KG1 (cell line): ENCODE measurements at regions not wholly inside any gene's neighbourhood (a gene's known extent, or its start where the extent isn't known, plus 50 kb on each side); places are given as distances from the start of the nearest gene placed in this dataset.
A peak's percentile ranks its signal among the peaks of the same experiment; 100 is the strongest.
"Not testable (repeated sequence)": the region's sequence is repeated elsewhere in the genome, so short reads cannot be mapped to it uniquely, and the experiment has no call there.

Experiments used
- DNase-seq: peaks from one replicate; lab custom pipeline; 2025; lab: John Stamatoyannopoulos, UW

DNA sequence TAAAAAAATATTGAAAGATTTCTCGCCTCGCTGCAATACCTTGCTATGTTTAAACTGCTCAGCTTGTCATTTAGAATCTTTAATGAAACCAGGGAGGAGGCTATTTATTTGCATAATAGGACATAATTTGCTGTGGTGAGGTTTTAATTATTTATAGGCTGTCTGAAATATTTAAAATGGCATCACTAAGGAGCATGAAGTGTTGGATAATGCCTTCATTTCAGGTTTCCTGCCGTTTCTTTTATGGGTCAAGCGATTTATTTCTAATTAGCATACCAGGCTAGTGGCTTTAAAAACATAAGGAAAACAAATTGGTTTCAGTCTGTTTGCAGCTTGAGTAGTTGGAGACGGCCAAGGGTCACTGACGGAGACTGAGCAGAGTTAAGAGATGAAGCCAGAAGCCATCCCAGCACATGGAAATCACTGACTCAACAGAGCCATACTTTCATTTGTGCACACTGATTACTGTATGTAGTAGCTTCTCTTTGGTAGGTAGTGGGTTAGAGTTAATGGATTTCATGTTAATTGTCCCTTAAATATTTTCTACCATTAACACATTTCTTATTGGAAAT lies 1962.4 kb upstream of the TENM3 start:
- DNase-seq: no peak

DNA sequence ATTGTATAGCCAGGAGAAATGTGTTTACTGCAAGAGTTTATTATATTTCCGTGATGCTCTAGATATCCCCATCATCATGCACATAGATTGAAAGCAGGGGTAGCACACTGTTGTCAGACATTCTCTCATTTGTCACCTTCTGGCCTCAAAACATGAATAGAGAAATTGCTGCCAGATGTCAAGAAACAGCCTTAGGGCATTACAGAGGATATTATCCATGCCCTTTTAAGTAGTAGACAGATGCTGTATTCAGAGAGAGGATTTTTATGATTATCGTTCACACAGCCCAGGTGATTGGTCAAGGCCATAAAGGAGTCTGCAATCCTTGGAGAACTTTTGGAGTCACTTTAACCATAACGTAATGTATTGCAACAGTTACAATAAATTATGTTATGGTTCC lies 1961.5 kb upstream of the TENM3 start:
- DNase-seq: no peak

GRCh38 chr4:180284267-180284666 lies 1958.9 kb upstream of the TENM3 start:
- DNase-seq: no peak

GRCh38 chr4:180285796-180286195 lies 1957.4 kb upstream of the TENM3 start:
- DNase-seq: no peak

DNA sequence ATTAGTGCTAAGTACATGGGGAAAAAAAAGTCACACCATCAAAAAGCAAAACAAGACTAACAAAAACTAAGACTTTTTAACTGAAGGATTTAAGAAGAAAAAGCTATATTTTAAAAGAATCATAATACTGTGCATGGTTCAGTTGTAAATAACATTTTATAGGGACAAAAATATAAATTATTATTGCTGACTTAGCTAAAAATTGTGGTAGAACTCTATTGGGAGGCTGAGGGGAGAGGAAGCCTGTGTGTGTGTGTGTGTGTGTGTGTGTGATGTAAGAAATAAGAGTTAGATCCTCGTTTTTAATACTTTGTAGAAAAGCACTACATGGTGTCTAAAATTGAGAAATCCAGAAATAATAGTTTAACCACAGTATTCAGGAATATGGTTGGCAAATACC lies 1950.9 kb upstream of the TENM3 start:
- DNase-seq: no peak

- no peak for DNase-seq
These were observed 1947.1 kb upstream of the TENM3 start for GRCh38 chr4:180296036-180296599.

- DNase-seq: no peak
These were observed 1938.9 kb upstream of the TENM3 start for GRCh38 chr4:180304321-180304720.

DNA sequence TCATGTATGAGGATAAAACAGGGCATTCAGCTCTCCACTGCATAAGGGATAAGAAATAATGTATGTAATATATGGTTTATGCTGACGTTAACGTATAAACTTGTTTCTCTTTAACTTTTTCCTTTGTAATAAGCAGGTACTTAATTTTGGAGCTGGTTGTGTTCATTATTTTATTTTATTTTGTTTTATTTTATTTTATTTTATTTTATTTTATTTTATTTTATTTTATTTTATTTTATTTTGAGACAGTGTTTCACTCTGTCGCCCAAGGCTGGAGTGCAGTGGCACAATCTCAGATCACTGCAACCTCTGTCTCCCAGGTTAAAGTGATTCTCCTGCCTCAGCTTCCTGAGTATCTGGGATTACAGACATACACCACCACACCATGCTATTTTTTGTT lies 1932.6 kb upstream of the TENM3 start:
- no peak for DNase-seq

DNA sequence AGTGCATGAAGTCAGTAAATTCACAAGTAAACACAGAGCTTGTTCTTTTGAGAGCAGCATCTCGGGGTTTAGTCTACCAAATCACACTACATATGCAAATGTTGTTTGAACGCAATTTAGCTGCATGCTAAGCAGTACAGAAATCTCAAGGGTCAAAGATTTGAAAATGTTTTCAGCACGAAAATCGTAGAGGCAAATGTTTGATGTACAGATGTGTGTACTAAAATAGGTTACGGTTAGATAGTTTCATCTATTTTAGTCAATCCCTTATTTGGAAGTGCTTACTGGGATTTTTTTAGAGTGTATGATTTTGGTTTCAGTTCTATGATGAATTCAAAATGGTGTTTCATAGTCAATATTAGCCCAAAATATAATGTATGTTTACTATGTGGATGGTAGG lies 1928.2 kb upstream of the TENM3 start:
- no peak for DNase-seq

DNA sequence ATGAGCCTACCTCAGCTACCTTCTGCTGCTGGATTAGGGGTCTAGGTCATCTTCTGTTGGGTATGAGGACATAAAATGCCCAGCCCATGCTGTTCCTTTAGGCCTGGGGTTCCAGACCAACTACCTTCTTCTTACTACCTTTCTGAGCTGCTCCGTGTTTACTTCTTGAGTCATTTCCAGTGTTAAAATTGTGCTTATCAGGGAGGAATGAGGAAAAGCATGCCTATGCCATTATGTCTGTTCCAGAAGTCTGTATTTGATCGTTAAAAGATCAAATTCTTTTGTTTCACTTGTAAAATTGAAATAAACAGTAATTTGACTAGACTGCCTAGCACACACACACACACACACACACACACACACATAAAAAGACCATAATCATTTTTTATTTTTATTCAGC lies 1912.7 kb upstream of the TENM3 start:
- DNase-seq: no peak

DNA sequence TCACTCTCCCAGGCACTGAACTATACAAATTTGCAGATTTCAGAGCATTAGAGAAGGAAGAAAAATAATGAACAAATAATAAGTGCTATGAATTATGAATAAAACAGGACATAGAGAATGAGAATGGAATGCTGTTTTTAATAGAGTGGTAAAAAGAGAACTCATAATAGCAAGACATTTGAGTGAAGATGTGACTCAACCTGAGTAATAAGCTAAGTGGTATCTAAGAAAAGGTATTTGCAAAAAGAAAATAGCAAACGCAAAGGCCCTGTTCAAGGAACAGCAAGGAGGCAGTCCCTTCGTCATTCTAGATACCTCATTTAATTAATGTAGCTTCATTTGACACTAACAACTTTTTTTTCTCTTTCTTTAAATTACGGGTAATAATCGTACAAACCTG lies 1910.0 kb upstream of the TENM3 start:
- no peak for DNase-seq

- DNase-seq: no peak
These were observed 1907.6 kb upstream of the TENM3 start for GRCh38 chr4:180335566-180335965.

DNA sequence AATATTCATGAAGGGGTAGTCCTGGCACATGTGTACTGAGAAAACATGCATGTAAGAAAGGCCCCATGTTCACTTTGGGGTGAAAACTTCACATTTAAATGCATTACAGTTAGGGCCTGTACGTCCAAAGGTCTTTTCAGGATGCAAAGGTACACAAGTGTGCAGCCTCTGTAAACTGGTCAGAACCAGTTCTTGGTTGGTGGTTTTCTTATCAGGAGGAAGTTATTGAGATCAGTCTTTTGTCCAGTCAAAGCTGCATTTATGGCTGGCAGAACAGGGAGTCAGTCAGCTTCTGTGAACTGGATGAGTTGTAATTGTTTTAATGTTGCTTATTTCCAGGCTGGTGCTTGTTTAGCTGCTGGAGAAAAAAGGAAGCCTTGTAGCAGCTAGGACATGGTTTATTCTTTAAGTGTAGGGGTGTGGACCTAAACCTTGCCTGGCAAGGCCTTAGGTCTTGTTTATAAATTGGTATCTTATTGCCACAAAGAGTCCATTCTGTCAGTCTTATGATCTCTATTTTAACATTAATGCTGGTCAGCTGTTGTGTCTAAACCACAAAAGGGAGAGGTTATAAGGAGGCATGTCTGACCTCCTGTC lies 1906.6 kb upstream of the TENM3 start:
- no peak for DNase-seq

GRCh38 chr4:180341926-180342325 lies 1901.3 kb upstream of the TENM3 start:
- DNase-seq: no peak

DNA sequence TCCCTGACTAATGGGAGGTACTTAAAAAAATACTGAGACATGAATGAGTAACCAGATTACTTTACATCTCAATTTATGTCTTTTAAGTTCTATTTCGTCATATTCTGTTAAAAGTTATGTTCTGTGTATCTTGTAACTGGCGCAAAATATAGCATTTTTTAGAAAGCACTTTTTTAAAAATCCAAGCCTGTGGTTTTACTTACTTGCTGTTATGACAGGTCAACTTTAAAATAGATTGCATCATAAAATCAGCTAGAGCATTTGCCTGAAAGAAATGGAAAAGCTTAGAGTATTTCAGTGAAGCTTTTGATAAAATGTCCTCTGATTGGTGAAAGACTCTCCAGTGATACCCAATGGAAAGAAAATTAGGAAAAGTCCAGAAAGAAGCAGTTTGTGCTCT lies 1892.3 kb upstream of the TENM3 start:
- DNase-seq: no peak

- DNase-seq: no peak
These were observed 1886.4 kb upstream of the TENM3 start for GRCh38 chr4:180356766-180357165.

DNA sequence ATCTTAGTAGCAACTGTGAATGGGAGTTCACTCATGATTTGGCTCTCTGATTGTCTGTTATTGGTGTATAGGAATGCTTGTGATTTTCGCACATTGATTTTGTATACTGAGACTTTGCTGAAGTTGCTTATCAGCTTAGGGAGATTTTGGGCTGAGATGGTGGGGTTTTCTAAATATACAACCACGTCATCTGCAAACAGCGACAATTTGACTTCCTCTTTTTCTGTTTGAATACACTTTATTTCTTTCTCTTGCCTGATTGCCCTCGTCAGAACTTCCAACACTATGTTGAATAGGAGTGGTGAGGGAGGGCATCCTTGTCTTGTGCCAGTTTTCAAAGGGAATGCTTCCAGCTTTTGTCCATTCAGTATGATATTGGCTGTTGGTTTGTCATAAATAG lies 1883.1 kb upstream of the TENM3 start:
- not testable (repeated sequence) for DNase-seq

DNA sequence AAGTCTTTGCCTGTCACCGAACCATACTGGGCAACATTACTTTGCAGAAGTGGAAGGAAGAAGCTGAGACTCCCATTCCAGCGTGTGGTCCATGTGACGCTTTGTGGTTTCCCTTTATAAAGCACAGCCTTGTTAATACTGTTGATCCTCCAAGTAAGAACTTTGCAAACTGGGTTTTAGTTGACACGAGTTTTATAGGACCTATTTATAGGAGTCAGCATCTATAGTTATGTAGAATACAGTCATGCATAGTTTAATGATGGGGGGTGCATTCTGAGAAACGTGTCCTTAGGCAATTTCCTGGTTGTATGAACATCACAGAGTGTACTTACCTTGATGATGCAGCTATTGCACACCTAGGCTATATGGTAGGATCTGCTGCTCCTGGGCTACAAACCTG lies 1879.4 kb upstream of the TENM3 start:
- DNase-seq: peak; percentile 0

GRCh38 chr4:180372691-180373090 lies 1870.5 kb upstream of the TENM3 start:
- DNase-seq: no peak

DNA sequence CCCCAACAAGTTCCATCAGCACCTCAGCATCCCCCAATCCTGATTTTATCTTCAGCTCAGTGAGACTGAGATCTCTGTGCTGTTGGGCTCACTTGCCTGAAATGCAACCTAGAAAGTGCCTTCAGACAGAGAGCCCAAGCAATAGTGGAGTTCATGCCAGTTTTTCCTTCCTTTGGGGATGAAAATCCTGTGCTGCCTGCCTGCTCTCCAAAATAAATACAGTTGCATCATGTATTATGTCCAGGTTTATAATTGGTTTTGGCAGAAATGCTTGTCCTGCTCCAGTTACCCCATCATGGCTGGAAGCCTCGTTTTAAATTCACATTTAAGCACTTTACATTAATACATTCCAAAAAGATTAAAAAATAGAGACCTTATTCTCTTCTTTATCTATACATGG lies 1865.5 kb upstream of the TENM3 start:
- no peak for DNase-seq

DNA sequence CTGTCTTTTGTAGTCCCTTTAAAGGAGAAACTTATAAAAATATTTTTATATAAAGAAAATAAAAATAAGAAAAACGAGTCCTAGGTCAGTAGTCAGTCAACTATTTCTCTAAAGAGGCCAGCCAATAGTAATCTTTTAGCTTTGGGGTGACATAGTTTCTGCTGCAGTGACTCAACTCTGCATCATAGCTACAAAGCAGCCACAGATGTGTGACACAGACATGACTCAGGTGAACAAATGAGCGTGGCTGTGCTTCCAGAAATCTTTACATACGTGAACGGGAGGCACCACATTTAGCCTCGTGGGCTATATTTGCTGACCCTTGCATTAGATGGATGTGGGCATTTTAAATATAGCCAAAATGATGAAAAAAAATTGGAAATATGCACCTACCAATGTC lies 1862.5 kb upstream of the TENM3 start:
- no peak for DNase-seq

- no peak for DNase-seq
These were observed 1851.6 kb upstream of the TENM3 start for GRCh38 chr4:180391613-180392012.

- DNase-seq: no peak
These were observed 1848.9 kb upstream of the TENM3 start for GRCh38 chr4:180394312-180394711.

- DNase-seq: no peak
These were observed 1848.5 kb upstream of the TENM3 start for GRCh38 chr4:180394730-180395129.
